PC-9 (cell line): ENCODE measurements at regions not wholly inside any gene's neighbourhood (a gene's known extent, or its start where the extent isn't known, plus 50 kb on each side); places are given as distances from the start of the nearest gene placed in this dataset.

Experiments
- CTCF ChIP-seq: fragments of 200-600 bp; sonication (generic); conservative IDR thresholded peaks from 2 replicates; pipeline ENCODE4 v1.6.1; 2017; ENCODE audit warnings: mixed run types, antibody characterized with exemption, mild to moderate bottlenecking, moderate library complexity
- EZH2 ChIP-seq: fragments of 200-600 bp; sonication (generic); IDR thresholded peaks from 2 replicates; pipeline ENCODE4 v1.8.0; 2017; ENCODE audit warnings: antibody characterized with exemption, low read depth

- TF ChIP-seq CTCF (no peak), EZH2 (no peak)
Observed at GRCh38 chr3:4119119-4119518, 184.1 kb upstream of the SETMAR start.
